Mammary epithelial cell (primary cell): ENCODE measurements at regions not wholly inside any gene's neighbourhood (a gene's known extent, or its start where the extent isn't known, plus 50 kb on each side); places are given as distances from the start of the nearest gene placed in this dataset.

Experiments used
- CTCF ChIP-seq, 2 donors: IDR thresholded peaks in 1 of 2; conservative IDR thresholded peaks in 1 of 2; 2 replicates each; pipeline ENCODE4 v1.5.1; 2011 to 2012; ENCODE audit warnings: inconsistent platforms in 2 of 2, low read length in 2 of 2, mild to moderate bottlenecking in 2 of 2, control low read depth in 1 of 2, low read depth in 1 of 2; ENCODE audit not compliant: insufficient read depth in 1 of 2; ENCODE audit errors: extremely low read depth in 1 of 2
- EZH2 ChIP-seq: IDR thresholded peaks from 2 replicates; pipeline ENCODE4 v1.6.1; 2012; ENCODE audit warnings: low read length, inconsistent platforms, borderline replicate concordance

- no peak for TF ChIP-seq CTCF (conservative IDR thresholded peaks at IDR 0.05 in 1 of 2, IDR thresholded peaks at IDR 0.05 in 1 of 2; ENCODE audit: extremely low read depth in 1 of 2, insufficient read depth in 1 of 2, low read depth in 1 of 2, low read length in 2 of 2)
- TF ChIP-seq EZH2: no peak
Measured at GRCh38 chr6:30418448-30418847, 70.9 kb upstream of the HLA-E start.
